ENCODE measurements at regions not wholly inside any gene's neighbourhood (a gene's known extent, or its start where the extent isn't known, plus 50 kb on each side); places are given as distances from the start of the nearest gene placed in this dataset.

GRCh38 chr1:193333166-193333565 lies 146.8 kb upstream of the B3GALT2 start:
- CTCF ChIA-PET, result no interaction called here

DNA sequence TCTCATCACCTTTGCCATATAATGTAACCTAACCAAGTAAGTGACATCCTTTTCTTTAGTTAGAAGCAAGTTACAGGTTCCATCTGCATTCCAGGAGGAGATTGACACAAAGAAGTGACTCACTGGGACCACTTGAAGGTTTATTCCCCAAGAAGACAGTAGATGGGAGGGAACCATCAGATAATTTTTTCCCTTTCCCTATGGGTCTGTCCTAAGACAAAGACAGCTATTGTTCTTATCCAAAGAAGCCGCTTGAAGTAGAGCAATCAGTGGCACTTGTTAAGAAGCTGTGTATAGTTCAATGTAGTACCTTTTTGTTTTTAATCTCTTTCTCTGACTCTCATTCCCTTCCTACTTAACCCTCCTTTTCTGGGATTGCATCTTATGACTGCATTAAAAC lies 139.9 kb upstream of the B3GALT2 start:
- Histone ChIP-seq H3K4me1 (replicated peaks; ENCODE audit: insufficient read depth) (0 out of 2 replicates have a peak, but pooled peaks cover 7% of the 10 kb centered on the region), H3K79me2 (ENCODE audit: low read depth) (no peaks in the 10 kb centered on the region), H3K36me3 (ENCODE audit: low read depth) (no peaks in the 10 kb centered on the region), H3K27ac (no peak overlapping the region), H3K9me2 (ENCODE audit: insufficient read depth) (no peaks in the 10 kb centered on the region), H3K27me3 (ENCODE audit: insufficient read depth, low read depth) (no peaks in the 10 kb centered on the region), H3K4me3 (no peak overlapping the region), H4K20me1 (ENCODE audit: insufficient read depth) (no peaks in the 10 kb centered on the region), H3F3A (ENCODE audit: insufficient read depth, low read depth) (no peaks in the 10 kb centered on the region), H3K4me2 (no peak overlapping the region), H2AFZ (no peak overlapping the region), H3K9me3 (ENCODE audit: insufficient read depth, low read depth) (no peaks in the 10 kb centered on the region)
- no peak for TF ChIP-seq CTCF (conservative IDR thresholded peaks at IDR 0.05)
- no peak for TF ChIP-seq EZH2 (IDR thresholded peaks at IDR 0.05; ENCODE audit: low read depth)
- intact Hi-C loops (cut with micrococcal nuclease; ENCODE audit: unreplicated experiment), result no loop called here
- ChIA-PET CTCF (no interaction called here), POLR2A (ENCODE audit: unreplicated experiment) (no interaction called here)
- DNase-seq, result no peak
- BruUV-seq (replicated peaks), result no TSS peak

More at GRCh38 chr1:193333166-193333565, 146.8 kb upstream of the B3GALT2 start:
- H3K4me1 ChIP-seq (replicated peaks; ENCODE audit: insufficient read depth), result no peaks in the 10 kb centered on the region
- no peak for DNase-seq
- peaks cover 6% of the 10 kb centered on the region; the same call in 1 of the 2 replicates for H3K9me3 ChIP-seq (ENCODE audit: insufficient read depth, low read depth)
- no TSS peak for BruUV-seq (replicated peaks)
- H3K27ac ChIP-seq, result no peak overlapping the region
- intact Hi-C loops (cut with micrococcal nuclease; ENCODE audit: unreplicated experiment), result no loop called here
- no peaks in the 10 kb centered on the region for H3K27me3 ChIP-seq (ENCODE audit: insufficient read depth, low read depth)
- no peaks in the 10 kb centered on the region for H3K79me2 ChIP-seq (ENCODE audit: low read depth)
- no peaks in the 10 kb centered on the region for H4K20me1 ChIP-seq (ENCODE audit: insufficient read depth)
- H2AFZ ChIP-seq, result no peak overlapping the region
- TF ChIP-seq CTCF (conservative IDR thresholded peaks at IDR 0.05) (no peak), EZH2 (IDR thresholded peaks at IDR 0.05; ENCODE audit: low read depth) (no peak)
- H3F3A ChIP-seq (ENCODE audit: insufficient read depth, low read depth), result no peaks in the 10 kb centered on the region
- no peaks in the 10 kb centered on the region for H3K9me2 ChIP-seq (ENCODE audit: insufficient read depth)
- H3K4me2 ChIP-seq, result no peak overlapping the region
- POLR2A ChIA-PET (ENCODE audit: unreplicated experiment), result no interaction called here
- no peaks in the 10 kb centered on the region for H3K36me3 ChIP-seq (ENCODE audit: low read depth)
- no peak overlapping the region for H3K4me3 ChIP-seq

GRCh38 chr1:193325771-193326170 lies 139.4 kb upstream of the B3GALT2 start:
- ChIA-PET CTCF (no interaction called here), POLR2A (ENCODE audit: unreplicated experiment) (no interaction called here)
- H3K79me2 ChIP-seq (ENCODE audit: low read depth), result no peaks in the 10 kb centered on the region
- no peak overlapping the region for H3K27ac ChIP-seq
- no peak for TF ChIP-seq EZH2 (IDR thresholded peaks at IDR 0.05; ENCODE audit: low read depth)
- no peak for TF ChIP-seq CTCF (conservative IDR thresholded peaks at IDR 0.05)
- H3K9me2 ChIP-seq (ENCODE audit: insufficient read depth), result no peaks in the 10 kb centered on the region
- H3K27me3 ChIP-seq (ENCODE audit: insufficient read depth, low read depth), result no peaks in the 10 kb centered on the region
- intact Hi-C loops (cut with micrococcal nuclease; ENCODE audit: unreplicated experiment), result no loop called here
- peak in 1 of 2 experiments; percentile 39 for DNase-seq
- no peak overlapping the region for H2AFZ ChIP-seq
- no peaks in the 10 kb centered on the region for H3K9me3 ChIP-seq (ENCODE audit: insufficient read depth, low read depth)
- no peak overlapping the region for H3K4me3 ChIP-seq
- no peak overlapping the region for H3K4me2 ChIP-seq
- no peaks in the 10 kb centered on the region for H3K36me3 ChIP-seq (ENCODE audit: low read depth)
- no peaks in the 10 kb centered on the region for H3F3A ChIP-seq (ENCODE audit: insufficient read depth, low read depth)
- BruUV-seq (replicated peaks), result no TSS peak
- H3K4me1 ChIP-seq (replicated peaks; ENCODE audit: insufficient read depth), result 0 out of 2 replicates have a peak, but pooled peaks cover 7% of the 10 kb centered on the region
- no peaks in the 10 kb centered on the region for H4K20me1 ChIP-seq (ENCODE audit: insufficient read depth)

Measured in PC-9 (cell line).